ENCODE measurements at regions not wholly inside any gene's neighbourhood (a gene's known extent, or its start where the extent isn't known, plus 50 kb on each side); places are given as distances from the start of the nearest gene placed in this dataset.

DNA sequence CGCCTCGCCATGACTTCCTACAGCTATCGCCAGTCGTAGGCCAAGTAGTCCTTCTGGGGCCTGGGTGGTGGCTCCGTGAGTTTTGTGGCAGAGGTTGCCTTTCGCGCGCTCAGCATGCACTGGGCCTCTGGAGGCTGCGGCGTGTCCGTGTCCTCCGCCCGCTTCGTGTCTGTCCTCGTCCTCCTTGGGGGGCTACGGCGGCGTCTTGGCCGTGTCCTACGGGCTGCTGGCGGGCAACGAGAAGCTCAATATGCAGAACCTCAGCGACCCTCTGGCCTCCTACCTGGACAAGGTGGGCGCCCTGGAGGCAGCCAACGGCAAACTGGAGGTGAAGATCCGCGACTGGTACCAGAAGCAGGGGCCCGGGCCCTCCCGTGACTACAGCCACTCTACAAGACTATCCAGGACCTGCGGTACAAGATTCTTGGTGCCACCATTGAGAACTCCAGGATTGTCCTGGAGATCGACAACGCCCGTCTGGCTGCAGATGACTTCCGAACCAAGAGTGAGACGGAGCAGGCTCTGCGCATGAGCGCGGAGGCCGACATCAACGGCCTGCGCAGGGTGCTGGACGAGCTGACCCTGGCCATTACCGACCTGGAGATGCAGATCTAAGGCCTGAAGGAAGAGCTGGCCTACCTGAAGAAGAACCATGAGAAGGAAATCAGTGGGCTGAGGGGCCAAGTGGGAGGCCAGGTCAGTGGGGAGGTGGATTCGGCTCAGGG is 296.3 kb downstream of the OGFRL1 start:
- DNase-seq (ENCODE audit: extremely low read depth, low read depth): no peak

DNA sequence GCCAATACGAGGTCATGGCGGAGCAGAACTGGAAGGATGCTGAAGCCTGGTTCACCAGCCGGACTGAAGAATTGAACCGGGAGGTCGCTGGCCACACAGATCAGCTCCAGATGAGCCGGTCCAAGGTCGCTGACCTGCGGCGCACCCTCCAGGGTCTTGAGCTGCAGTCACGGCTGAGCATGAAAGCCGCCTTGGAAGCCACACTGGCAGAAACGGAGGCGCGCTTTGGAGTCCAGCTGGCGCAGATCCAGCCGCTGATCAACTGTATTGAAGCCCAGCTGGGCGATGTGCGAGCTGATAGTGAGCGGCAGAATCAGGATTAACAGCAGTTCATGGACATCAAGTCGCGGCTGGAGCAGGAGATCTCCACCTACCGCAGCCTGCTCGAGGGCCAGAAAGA is 296.9 kb downstream of the OGFRL1 start:
- no peak for DNase-seq (ENCODE audit: extremely low read depth, low read depth)

DNA sequence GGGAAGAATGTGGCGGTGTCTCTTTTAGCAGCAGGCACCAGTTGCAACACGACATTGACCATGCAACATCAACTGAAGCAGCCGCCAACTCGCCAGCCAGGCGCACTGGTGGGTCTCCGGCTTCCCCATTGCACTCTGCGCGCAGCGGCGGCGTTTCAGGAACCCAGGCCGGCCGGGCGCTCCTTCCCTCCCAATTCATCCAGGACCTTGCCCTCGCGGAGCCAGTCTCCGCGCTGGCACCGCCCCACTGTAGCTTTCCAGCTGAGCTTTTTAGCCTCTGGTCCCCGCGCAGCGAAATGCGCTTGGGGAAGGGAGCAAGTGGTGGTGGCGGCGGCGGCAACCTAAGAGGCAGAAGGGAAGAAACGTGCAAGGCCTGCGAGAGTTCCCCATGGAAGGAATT is 297.9 kb upstream of the RIMS1 start:
- no peak for DNase-seq (ENCODE audit: extremely low read depth, low read depth)

DNA sequence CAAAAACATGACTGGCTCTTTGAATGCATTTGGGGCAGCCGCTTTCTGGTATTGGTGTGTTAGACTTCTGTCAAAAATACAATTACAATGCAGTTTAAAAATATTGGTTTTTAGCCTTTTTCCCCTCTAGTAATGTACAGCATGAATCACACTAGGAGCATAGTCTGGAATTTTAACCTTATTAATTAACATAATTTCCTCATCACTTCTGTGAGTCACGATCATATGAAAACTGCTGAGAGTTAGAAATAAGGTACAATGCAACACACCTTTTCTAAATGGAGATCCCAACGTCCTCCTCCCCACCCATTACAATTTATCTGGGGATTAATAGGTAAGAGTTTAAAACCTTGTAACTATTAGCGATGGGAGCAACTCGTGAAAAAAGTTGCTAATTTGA is 297.1 kb upstream of the RIMS1 start:
- DNase-seq (ENCODE audit: extremely low read depth, low read depth): no peak

DNA sequence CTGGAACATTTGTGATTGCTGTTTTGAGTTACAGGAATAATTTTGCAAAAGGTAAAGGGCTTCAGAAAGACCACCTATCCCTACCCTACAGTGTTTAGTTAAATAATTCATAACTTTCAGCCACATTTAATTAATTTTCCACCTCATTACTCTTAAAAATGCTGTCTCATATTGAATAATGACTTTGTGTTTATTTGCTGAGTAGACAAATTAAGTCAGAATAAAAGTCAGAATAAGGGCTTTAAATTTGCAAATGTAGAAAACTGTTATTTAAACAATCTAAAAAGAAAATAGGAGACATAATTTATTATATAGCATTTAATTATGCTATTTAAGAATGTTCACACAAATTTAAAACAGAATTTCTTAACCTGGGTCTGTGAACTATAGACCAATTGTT is 293.7 kb upstream of the RIMS1 start:
- no peak for DNase-seq (ENCODE audit: extremely low read depth, low read depth)

DNA sequence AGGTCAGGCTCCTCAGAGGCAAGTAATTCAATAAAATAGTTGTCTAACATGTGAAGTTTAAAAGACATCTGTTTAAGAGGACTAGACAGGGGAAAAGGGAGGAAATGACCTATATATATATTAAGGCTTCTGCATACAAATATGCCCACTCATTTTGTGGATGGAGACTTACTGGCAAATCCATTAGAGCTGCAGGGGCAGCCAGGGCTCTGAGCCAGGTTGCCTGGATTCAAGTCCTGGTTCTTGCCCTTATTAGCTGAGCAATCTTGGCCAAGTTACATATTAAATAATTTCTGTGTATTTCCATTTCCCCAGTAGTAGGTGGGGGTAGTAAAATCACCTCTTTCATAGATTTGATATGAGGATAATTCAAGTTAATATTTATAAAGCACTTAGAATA is 287.0 kb upstream of the RIMS1 start:
- no peak for DNase-seq (ENCODE audit: extremely low read depth, low read depth)

DNA sequence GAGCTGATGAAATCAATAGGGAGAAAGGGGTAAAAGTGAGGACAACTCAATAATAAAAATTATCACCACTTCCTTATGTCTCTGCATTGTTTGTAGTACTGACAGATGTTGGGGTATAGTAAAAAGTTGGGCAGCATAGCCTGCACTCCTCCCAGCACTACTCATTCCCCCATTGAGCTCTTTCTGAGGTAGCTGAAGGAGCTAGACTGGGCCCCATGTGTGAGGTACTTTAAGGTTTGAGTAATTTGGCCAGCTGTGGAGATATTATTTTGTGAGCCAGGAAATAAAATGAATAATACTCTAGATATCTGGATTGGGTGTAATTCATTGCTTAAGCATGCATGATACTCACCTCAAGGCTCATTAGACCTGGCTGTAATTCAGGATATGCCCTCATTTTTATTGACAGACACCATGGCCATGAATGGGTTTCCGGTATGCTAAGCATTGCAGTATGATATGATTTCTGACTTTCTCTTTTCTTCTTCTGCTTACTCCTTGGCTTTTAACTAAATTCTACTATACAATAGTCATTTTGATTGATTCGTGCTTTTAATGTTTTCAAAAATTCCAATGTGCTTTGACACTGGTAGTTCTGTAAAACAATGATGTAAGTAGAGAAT is 283.9 kb upstream of the RIMS1 start:
- DNase-seq (ENCODE audit: extremely low read depth, low read depth): no peak

DNA sequence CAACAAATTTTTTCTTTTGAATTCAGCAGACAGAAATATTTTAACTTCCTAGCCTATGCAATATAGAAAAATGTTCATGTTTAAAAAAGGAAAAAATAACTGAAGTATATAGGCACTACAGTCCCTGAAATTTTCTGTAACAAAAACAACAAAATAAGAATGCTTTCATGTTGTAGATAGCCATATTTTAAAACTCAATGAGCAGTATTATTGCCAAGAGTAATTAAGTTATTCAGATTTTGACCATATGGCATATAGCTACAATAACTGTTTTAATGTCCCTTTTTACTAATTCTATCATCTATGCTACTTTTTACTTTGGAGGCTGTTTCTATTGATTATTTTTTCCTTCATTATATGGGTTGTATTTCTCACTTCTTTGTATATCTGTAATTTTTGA is 283.3 kb upstream of the RIMS1 start:
- DNase-seq (ENCODE audit: extremely low read depth, low read depth): no peak

DNA sequence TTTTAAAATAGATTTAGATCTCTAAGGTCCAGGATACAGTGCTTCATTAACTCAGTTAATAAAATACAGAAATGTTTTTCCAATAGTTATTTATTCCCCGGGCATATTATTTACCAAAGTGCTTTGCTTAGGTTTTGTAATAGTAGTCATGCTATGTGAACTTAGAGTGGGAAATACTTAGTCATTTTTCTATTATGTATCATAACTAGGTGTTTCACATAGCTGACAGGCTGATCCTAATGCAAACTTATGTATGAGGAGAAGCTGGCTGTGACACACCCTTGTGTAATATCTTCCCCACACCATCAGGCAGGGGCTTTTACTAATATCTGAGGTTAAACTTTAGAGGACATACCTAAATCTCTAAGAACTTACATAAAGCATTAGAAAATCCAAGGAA is 277.7 kb upstream of the RIMS1 start:
- no peak for DNase-seq (ENCODE audit: extremely low read depth, low read depth)

DNA sequence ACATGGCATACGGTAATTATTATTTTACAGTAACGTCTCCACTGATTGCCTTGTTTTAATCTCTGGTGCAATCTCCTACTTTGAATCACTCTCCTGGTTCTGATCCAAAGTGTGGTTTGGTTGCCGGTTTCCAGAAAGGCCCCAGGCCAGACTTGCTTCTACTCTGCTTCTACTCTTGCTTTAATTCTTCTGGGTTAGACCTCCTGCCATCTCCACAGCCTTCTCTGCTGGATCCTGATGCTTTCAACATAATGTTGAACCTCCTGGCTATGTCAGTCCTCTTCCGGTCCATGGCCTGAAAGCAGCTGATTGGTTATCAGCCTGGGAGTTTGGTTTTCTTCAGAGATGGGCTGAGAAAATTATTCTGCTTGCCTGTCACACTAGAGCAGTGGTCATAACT is 266.5 kb upstream of the RIMS1 start:
- DNase-seq (ENCODE audit: extremely low read depth, low read depth): no peak

DNA sequence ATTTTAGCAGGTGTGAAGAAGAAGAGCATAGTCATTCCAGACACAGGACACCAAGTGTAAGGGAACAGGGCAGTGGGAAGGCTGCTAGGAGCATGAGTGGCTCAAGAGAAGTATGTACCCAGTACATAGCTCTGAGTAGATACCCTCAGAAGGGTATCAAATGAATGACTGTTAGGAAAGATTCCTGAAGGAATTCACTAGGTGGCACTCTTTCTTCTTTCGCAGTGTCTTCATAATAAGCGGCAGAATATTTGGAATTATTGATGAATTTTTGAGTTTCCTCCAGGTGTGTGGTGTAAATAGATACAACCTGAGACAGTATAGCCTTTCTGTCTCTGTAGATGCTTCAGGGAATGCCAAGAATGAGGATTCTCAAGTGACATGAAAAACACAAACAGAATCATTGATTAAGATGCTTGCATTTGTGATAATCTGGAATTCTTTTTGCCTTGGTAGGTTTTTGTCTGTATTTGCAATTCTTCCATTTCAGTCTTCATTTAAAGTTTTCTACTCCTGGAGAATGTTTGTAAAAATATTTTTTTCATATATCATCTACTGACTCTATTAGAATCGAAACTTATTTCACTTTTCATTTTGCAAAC is 264.3 kb upstream of the RIMS1 start:
- peak; percentile 3 for DNase-seq (ENCODE audit: extremely low read depth, low read depth)

DNA sequence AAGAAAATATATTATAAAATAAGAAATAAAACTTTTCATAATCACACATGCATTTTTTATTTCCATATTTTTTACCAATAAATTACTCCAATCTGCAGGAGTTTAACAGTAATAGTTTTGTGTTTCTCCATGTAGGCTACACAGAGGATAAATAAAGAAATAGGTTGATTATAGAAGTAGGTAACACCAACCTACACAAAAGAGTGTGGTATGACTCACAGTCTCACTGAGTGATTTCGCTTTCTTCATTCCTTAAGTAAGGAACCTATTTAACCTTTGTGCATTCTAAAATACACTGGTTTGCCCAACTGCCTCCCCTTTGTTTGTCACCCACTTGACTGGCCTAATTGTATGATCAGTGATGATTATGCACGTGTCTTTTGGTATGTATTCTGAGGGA is 244.2 kb upstream of the RIMS1 start:
- no peak for DNase-seq (ENCODE audit: extremely low read depth, low read depth)

DNA sequence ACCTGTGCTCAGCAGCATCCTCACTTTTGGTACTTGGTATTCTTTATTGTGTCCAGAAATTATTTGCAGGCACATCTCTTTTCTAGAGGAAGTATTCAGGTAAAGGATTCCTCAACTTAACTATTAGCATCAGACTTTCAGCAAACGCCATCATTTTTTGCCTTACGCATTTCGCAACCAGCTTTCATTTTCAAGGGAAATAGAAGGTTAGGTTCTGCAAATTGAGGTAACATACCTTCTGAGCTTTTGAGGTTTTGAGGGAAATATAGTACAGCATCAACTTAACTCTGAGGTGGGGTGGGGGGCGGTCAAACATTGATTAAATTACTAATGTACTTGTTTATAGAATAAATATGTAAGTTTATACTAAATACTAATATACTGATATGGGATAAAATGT is 243.6 kb upstream of the RIMS1 start:
- DNase-seq (ENCODE audit: extremely low read depth, low read depth): no peak

DNA sequence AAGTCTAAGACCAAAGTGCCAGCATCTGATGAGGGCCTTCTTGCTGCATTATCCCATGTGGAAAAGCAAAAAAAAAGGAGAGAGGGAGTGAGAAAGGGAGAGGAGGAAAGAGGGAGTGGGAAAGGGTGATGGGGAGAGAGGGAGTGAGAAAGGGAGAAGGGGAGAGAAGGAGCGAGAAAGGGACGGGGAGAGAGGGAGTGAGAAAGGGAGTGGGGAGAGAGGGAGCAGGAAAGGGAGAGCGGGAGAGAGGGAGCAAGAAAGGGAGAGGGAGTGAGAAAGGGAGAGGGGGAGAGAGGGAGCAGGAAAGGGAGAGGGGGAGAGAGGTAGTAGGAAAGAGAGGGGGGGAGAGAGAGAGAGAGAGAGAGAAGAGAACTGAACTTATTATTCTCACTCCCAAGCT is 241.1 kb upstream of the RIMS1 start:
- DNase-seq (ENCODE audit: extremely low read depth, low read depth): no peak

DNA sequence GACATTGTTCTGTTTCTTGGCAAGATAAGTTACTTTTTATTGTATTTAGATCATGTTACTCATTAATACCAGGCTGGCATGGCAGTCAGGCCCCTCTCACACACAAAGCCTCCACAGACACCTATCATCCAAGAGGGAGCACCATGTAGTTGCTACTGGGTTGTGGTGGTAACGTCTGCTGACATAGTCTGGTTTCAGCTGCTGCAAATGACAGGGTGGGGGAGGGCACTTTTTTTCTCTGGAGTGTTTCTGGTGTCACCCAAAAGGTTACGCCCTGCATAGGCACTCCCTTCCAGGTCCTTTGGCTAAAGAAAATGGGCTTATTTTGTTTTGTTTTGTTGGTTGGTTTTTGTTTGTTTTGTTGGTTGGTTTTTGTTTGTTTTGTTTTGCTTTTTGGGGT is 236.4 kb upstream of the RIMS1 start:
- no peak for DNase-seq (ENCODE audit: extremely low read depth, low read depth)

DNA sequence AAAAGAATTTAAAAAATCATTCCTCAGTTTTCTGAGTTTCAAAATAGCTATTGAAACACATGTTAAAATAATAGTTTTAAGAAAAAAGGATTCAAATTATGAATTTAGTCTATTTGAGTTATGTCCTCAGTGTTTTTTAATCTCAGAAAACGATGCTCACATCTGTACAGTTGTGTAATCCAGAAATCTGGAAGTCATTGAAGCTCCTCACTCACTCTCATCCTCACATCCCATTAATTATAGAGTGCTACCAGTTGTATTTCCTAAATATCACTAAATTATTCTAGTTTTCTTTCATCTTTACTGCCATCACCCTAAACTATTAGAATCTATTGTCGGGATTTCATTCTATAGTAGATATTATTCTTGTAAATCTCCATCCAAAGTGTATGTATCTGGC is 234.7 kb upstream of the RIMS1 start:
- no peak for DNase-seq (ENCODE audit: extremely low read depth, low read depth)

DNA sequence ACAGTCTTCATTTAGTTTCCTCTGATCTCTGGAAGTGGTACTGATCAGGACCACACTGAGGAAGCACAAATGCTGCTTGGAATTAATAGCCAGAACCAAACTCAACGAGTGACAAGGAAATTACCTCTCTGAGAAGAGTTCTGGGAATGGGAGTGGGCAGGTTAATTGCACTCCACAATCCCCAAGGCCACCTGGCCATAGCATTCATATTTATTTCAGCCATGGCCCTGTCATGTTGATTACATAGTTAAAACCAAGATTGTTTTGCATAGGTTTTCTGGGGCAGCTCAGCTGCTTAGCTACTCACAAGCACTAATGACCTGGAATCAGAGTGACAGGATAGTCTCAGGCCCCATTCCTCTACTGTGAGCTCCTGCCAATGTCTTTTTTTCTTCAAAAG is 230.2 kb upstream of the RIMS1 start:
- no peak for DNase-seq (ENCODE audit: extremely low read depth, low read depth)

DNA sequence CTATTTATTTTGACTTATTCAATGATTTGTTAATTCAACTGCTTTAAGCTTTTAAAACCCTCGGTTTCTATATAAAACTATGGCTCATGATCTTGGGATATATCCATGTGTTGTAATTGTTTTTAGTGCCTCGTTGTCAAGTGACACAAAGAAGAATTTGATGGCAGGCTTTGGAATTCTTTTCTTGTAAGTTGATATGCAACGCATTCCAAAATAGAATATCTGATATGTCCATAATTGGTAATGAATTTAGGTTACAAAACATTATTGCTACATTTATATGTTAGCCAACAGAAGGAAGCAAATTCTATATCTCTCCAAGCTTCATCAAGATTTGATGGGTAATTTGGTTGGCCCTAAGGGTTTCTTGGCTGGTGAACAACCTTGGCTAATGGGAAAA is 220.4 kb upstream of the RIMS1 start:
- DNase-seq (ENCODE audit: extremely low read depth, low read depth): no peak

DNA sequence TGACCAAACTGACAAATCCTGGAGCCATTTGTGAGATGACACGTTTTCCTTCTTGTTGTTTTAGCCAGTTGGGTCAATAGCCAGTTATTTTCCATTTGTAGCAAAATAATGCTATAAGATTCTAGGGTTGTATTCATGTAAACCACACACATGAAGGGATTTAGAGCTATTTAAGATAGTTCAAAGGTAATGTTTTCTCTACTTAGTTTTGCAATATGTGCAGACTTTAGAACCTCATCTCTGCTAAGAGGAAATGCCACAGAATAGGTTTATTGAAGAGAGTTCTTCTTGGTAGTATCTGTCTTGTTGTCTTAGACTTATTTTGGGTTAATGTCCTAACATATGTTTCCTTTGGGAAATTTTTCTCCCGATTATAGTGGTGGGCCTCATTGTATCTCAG is 213.5 kb upstream of the RIMS1 start:
- DNase-seq (ENCODE audit: extremely low read depth, low read depth): no peak

DNA sequence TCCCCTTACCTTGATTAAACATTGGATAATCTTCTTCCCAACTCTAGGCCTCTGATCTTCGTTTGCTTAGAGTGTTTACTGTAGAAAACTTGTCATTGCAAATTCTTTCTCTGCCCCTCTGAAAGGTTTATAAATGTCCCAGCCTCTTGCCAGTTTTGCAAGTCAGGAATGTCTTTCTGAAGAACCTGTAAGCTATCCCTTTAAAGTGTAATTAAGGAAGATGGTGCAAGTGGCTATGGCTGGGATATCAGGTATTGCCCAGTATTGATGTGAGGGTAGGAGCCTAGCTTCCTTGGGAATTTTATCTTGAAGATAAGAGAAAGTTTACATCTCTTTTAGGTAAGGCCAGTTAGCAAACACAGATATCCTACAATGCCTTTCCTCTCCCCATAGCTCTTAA is 211.0 kb upstream of the RIMS1 start:
- DNase-seq (ENCODE audit: extremely low read depth, low read depth): no peak

DNA sequence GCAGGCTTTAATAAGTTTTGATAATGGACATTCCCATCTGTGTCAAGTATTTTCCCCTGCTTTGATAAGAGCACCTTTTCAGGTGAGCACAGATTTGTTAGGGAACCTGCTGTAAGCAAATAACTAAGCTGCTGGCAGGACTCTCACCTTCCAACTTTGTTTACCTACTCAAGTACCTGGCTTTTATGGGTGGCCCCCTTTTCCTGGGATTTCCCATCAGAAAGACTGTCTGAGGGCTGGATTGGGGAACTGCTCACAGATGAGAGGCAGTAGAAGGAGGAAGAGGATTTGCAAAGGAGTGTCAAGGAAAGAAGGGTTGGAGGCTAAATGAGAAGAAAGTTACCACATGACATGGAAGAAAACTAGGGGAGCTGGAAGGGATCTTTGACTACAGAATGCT is 210.1 kb upstream of the RIMS1 start:
- no peak for DNase-seq (ENCODE audit: extremely low read depth, low read depth)

DNA sequence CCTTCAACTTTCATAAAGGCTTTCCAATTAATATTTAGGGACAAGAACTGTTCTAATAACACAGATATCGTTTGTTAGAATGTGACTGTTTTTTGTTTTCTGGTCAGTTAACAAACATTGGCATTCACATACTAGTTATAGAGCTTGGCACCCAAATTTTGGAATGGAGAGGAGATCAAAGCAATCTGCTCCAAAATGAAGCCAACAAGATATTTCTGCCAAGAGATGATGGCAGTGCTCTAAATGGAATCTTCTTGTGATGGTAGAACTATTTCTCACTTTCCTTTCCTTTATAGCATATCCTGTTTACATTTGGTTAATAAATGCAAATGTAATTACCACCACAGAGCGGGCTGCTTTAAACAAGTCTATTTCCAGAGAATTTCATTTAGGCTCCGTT is 208.3 kb upstream of the RIMS1 start:
- no peak for DNase-seq (ENCODE audit: extremely low read depth, low read depth)

Measured in NCI-H460 (cell line).